ENCODE measurements at regions not wholly inside any gene's neighbourhood (a gene's known extent, or its start where the extent isn't known, plus 50 kb on each side); places are given as distances from the start of the nearest gene placed in this dataset.

- no peak for FAIRE-seq
- no peak for TF ChIP-seq CTCF (IDR thresholded peaks at IDR 0.05; ENCODE audit: insufficient read depth, missing control alignments)
Measured at GRCh38 chr2:155525199-155525598, 807.3 kb downstream of the NR4A2 start.

DNA sequence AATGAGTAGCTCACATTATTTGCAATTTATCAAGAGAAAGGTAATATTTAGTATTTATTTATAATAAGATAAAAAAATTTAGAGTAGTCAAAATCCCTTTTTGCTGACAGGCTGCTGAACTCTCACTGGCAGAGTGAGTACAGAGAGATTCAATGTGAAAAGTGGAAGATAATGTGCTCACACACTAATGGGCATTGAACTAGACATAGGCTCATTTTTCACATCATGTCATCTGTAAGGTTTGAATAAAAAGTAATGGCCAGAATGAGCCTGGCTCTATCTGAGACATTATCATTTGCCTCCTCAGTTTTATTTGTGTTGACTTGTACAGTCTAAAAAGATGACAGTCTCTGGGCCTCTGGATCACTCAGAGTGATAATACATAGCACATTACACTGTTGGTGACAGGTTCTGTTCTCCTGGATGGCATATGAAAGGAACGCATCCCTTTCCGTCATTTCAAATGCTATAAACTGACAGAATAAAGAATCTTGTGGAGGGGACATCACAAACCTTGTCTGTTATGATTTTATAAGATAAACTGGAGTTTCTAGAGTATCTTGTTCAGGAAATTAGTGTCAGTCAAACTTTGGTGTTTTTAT lies 812.9 kb downstream of the NR4A2 start:
- FAIRE-seq (no peak), DNase-seq (ENCODE audit: insufficient read length, low spot score) (no peak)
- TF ChIP-seq CTCF (IDR thresholded peaks at IDR 0.05; ENCODE audit: insufficient read depth, missing control alignments), result no peak

More at GRCh38 chr2:155525199-155525598, 807.3 kb downstream of the NR4A2 start:
- no peak for DNase-seq (ENCODE audit: insufficient read length, low spot score)

GRCh38 chr2:155518094-155518493 lies 814.4 kb downstream of the NR4A2 start:
- FAIRE-seq (no peak), DNase-seq (ENCODE audit: insufficient read length, low spot score) (no peak)
- no peak for TF ChIP-seq CTCF (IDR thresholded peaks at IDR 0.05; ENCODE audit: insufficient read depth, missing control alignments)

GRCh38 chr2:155517362-155517761 lies 815.2 kb downstream of the NR4A2 start:
- no peak for FAIRE-seq
- no peak for TF ChIP-seq CTCF (IDR thresholded peaks at IDR 0.05; ENCODE audit: insufficient read depth, missing control alignments)
- no peak for DNase-seq (ENCODE audit: insufficient read length, low spot score)

- FAIRE-seq, result no peak
- TF ChIP-seq CTCF (IDR thresholded peaks at IDR 0.05; ENCODE audit: insufficient read depth, missing control alignments), result no peak
- DNase-seq (ENCODE audit: insufficient read length, low spot score), result no peak
Measured at GRCh38 chr2:155513248-155513647, 814.8 kb downstream of the KCNJ3 start.

DNA sequence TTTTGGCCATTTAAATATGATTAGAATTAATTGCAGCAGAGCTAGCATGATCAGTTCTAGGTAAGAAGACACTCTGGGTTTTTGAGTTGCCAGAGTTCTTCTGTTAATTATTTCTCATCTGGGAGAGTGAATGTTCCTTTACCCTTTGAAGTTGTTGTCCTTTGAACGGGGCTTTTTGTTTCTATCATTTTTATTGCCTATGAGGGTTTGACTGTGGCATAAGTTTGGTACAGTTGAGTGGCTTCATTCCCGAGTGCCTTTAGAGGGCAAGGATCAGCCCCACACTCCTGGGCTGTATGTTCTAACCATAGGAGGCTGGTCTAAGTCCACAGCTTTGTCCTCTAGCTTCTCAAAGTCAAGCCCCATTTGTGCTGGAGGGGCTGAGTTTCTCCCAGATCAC lies 804.3 kb downstream of the KCNJ3 start:
- FAIRE-seq (no peak), DNase-seq (ENCODE audit: insufficient read length, low spot score) (no peak)
- TF ChIP-seq CTCF (IDR thresholded peaks at IDR 0.05; ENCODE audit: insufficient read depth, missing control alignments), result no peak

- no peak for TF ChIP-seq CTCF (IDR thresholded peaks at IDR 0.05; ENCODE audit: insufficient read depth, missing control alignments)
- FAIRE-seq (no peak), DNase-seq (ENCODE audit: insufficient read length, low spot score) (no peak)
Measured at GRCh38 chr2:155498106-155498505, 799.6 kb downstream of the KCNJ3 start.

Measured in D721Med (cell line).